ENCODE measurements at regions not wholly inside any gene's neighbourhood (a gene's known extent, or its start where the extent isn't known, plus 50 kb on each side); places are given as distances from the start of the nearest gene placed in this dataset.

DNA sequence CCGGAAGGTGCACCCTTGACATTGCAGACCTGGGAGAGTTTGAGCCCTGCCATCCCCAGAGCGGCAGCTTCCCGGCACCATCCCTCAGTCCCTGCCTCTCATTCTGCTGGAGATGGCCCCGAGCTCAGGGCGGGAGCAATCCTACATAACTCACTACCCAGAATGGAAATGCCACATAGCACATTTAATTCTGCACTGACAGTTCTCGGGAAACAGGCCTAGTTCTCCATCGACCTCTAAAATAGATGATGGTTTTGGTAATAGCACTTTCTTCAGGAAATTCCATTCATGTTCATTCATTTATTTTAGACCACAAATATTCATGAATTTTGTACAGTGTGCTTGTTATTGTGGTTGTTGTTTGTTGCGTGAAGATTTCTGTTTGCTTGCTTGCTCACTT lies 92.9 kb upstream of the SLC14A2 start:
- CTCF ChIA-PET = no interaction called here
- H3K36me3 Mint-ChIP-seq = no peaks in the 10 kb centered on the region

DNA sequence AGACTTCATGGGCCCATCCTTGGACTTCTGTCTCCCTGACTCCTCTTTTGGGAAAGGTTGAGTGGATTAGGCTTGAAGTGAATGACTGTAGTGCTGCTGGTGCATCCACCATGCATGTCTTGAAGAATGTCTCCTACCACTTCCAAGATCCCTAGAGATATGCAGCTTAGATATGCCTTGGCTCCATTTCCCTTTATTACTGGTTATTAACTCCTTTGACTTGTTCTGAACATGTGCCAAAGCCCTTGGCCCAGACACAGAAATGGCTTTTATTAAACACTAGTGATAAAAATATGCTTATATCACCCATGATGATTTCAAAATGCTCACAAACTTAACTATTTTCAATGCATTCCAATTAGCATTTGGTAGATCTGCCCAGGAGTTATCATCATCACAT lies 90.0 kb upstream of the SLC14A2 start:
- no peak overlapping the region for H3K27ac Mint-ChIP-seq
- no peak overlapping the region for H3K4me3 Mint-ChIP-seq
- H3K4me1 Mint-ChIP-seq = peaks cover 8% of the 10 kb centered on the region
- ATAC-seq = no peak
- peaks cover 11% of the 10 kb centered on the region for H3K27me3 Mint-ChIP-seq
- H3K9me3 Mint-ChIP-seq (ENCODE audit: low read depth) = no peaks in the 10 kb centered on the region
- H3K36me3 Mint-ChIP-seq = no peaks in the 10 kb centered on the region
- CTCF ChIA-PET = no interaction called here
- no peak for DNase-seq

More for the DNA sequence above, 92.9 kb upstream of the SLC14A2 start:
- DNase-seq (no peak), ATAC-seq (no peak)
- no peaks in the 10 kb centered on the region for H3K9me3 Mint-ChIP-seq (ENCODE audit: low read depth)
- H3K27me3 Mint-ChIP-seq = peaks cover 17% of the 10 kb centered on the region
- no peak overlapping the region for H3K4me3 Mint-ChIP-seq
- no peak overlapping the region for H3K27ac Mint-ChIP-seq
- peaks cover 8% of the 10 kb centered on the region for H3K4me1 Mint-ChIP-seq

DNA sequence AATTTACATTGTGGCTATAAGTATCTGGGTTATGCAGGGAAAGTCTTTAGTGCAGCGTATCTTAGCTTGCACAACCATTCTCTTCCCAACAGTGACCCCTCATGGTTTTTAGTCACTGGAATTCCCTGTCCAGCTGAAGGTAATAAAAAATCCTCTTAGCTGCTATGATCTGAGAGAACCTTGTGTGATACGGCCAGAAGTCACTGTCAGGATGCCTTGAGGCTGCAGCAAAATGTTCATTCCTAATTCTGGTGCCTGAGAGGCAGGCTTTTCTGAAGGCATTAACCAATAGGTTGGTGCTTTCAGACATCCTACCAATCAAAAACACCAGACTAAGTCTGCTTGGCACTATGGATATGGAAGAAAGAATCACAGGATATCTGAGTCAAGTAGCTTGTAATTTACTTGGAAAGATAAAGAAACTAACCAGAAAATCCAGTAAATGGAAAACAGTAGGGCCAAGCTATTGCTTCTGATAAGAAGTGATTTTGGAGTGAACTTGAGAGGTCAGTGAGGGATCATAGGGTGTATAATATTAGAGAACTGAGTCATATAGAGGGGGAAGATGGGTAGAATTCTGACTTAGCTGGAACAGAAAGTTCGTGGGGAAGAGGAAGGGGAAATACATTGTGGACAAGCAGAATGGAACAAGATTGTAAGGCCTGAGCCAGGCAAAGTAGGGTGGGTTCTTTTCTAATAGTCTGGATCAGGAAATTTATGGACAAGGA lies 89.0 kb upstream of the SLC14A2 start:
- no peak overlapping the region for H3K4me3 Mint-ChIP-seq
- CTCF ChIA-PET = no interaction called here
- peaks cover 6% of the 10 kb centered on the region for H3K4me1 Mint-ChIP-seq
- no peak for ATAC-seq
- no peaks in the 10 kb centered on the region for H3K36me3 Mint-ChIP-seq
- no peaks in the 10 kb centered on the region for H3K9me3 Mint-ChIP-seq (ENCODE audit: low read depth)
- no peak for DNase-seq
- no peak overlapping the region for H3K27ac Mint-ChIP-seq
- H3K27me3 Mint-ChIP-seq = peaks cover 11% of the 10 kb centered on the region

DNA sequence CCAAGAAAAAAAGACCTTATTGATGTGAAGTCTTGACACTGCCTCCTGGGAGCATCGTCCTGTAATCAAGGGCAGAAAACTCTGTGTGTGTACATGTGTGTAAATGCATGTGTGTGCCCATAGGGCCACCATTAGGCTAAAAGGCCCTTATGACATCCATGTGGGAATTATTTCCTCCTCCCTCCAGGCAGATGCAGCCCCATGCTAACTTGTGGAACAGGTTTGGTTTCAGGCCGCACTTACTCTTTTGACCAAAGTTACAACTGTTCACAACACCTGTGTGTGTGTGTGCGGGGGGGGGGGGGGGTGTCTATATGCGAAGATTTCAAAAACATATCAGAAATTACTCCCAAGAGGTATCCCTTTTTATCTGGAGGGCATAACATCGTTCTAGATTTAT lies 87.4 kb upstream of the SLC14A2 start:
- Mint-ChIP-seq H3K36me3 (no peaks in the 10 kb centered on the region), H3K4me1 (no peaks in the 10 kb centered on the region), H3K27ac (no peak overlapping the region), H3K9me3 (ENCODE audit: low read depth) (no peaks in the 10 kb centered on the region), H3K4me3 (no peak overlapping the region), H3K27me3 (peaks cover 11% of the 10 kb centered on the region)
- no peak for DNase-seq
- no peak for ATAC-seq
- CTCF ChIA-PET = no interaction called here

DNA sequence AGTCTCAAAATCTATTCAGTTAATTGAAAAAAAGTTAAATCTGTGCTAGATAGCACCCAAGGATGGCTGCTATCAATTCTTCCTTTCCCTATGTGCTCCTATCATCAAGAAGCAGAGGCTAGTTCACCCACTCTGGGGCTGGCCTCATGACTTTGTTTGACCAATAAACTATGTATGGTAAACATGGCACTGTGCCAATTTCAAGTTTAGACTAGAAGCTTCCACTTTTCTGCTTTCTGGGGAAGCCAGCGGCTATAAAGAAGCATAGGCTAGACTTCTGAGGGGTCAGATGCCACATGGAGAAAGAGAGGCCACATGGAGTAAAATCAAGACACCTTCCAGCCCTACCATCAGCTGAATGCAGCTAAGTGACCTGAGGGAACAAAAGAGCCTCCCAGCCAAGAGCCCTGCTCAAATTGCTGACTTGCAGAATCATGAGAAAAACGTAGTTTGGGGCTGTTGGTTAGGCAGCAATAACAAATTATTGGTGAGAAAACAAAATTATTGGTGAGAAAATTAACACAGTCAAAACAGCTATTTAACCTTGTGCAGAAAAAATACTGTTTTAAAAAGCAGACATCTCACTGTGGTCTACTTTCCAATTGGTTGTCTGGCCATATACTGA lies 86.5 kb upstream of the SLC14A2 start:
- H3K9me3 Mint-ChIP-seq (ENCODE audit: low read depth) = no peaks in the 10 kb centered on the region

DNA sequence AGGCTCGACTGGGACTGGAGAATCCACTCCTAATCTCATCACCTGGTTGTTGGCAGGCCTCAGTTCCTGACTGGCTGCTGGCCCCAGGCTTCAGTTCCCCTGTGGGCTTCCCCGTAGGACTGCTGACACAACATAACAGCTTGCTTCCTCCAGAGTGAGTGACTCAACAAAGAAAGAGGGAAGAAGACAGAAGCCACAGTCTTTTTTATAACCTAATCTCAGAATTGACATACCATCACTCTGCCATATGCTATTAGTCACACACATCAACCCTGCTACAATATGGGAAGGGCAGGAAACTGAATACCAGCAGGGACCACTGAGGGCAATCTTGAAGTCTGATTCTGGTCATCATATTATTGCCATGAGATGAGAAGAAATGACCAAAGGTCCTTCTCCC lies 76.8 kb upstream of the SLC14A2 start:
- Mint-ChIP-seq H3K27me3 (peaks cover 3% of the 10 kb centered on the region), H3K27ac (no peak overlapping the region), H3K4me1 (no peaks in the 10 kb centered on the region), H3K4me3 (no peak overlapping the region), H3K9me3 (ENCODE audit: low read depth) (no peaks in the 10 kb centered on the region), H3K36me3 (no peaks in the 10 kb centered on the region)
- CTCF ChIA-PET = no interaction called here
- ATAC-seq (no peak), DNase-seq (no peak)

More for the DNA sequence above, 86.5 kb upstream of the SLC14A2 start:
- no peak overlapping the region for H3K4me3 Mint-ChIP-seq
- no peak overlapping the region for H3K27ac Mint-ChIP-seq
- no peaks in the 10 kb centered on the region for H3K36me3 Mint-ChIP-seq
- ATAC-seq = no peak
- H3K27me3 Mint-ChIP-seq = peaks cover 14% of the 10 kb centered on the region
- no peaks in the 10 kb centered on the region for H3K4me1 Mint-ChIP-seq
- no peak for DNase-seq
- CTCF ChIA-PET = no interaction called here

DNA sequence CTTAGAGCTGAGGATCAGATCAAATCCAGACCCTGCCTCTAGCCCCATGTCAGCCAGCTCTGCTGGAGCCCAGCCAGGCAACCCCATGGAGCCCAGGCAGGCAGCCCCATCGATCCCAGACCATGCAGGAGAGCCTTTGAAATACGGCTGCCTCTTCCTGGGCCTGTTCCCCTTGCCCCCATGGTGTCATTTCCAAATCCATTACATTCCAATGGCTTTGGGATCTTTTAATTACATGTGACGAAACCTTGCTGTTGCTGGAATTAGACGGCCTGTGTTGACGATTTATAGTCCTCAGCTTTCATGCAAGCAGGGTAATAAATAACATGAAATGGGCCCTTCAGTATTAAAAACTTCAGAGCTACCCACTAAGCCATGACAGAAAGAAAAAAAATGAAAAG lies 75.8 kb upstream of the SLC14A2 start:
- no peak for DNase-seq
- Mint-ChIP-seq H3K4me1 (no peaks in the 10 kb centered on the region), H3K4me3 (no peak overlapping the region), H3K27ac (no peak overlapping the region), H3K27me3 (no peaks in the 10 kb centered on the region), H3K36me3 (no peaks in the 10 kb centered on the region), H3K9me3 (ENCODE audit: low read depth) (no peaks in the 10 kb centered on the region)
- no peak for ATAC-seq
- CTCF ChIA-PET = no interaction called here

DNA sequence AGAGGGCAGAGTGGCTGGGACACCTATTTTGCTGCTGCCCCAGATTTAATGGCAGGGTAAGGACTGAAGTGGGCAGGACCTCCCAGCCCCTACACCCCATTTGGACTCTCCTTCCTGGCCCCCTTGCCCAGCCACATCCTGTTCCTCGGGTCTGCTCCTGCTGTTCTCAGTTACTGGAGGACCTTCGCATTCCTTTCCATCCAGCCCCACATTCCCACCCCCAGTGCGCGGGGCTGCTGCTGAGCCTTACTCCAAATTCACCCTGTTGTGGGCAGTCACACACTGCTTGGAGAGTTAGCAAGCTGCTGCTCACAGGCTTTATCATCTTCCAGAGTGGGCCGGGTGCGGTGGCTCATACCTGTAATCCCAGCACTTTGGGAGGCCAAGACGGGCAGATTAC lies 75.2 kb upstream of the SLC14A2 start:
- no peaks in the 10 kb centered on the region for H3K27me3 Mint-ChIP-seq
- H3K27ac Mint-ChIP-seq = no peak overlapping the region
- no peak for DNase-seq
- CTCF ChIA-PET = no interaction called here
- no peaks in the 10 kb centered on the region for H3K4me1 Mint-ChIP-seq
- H3K4me3 Mint-ChIP-seq = no peak overlapping the region
- no peaks in the 10 kb centered on the region for H3K9me3 Mint-ChIP-seq (ENCODE audit: low read depth)
- H3K36me3 Mint-ChIP-seq = no peaks in the 10 kb centered on the region
- ATAC-seq = no peak

DNA sequence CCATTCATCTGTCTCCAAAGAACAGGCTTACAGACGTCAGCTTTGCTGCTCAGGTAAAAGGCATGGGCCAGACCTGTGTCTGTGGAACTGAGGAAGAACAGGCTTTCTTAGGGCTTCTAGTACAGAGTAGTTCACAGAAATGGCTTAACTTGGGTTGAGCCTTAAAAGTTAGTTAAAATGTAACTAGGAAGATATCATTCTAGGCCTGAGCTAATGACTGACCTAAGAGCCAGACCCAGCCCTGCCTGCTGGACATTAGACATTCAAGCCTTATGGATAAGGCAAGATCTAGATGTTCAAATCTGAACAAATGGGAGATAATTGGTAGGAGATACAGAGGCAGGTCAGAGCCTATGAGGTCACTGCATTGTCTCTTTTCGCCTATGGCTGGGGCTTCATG lies 73.9 kb upstream of the SLC14A2 start:
- no peaks in the 10 kb centered on the region for H3K36me3 Mint-ChIP-seq
- CTCF ChIA-PET = no interaction called here
- H3K27ac Mint-ChIP-seq = no peak overlapping the region
- H3K4me3 Mint-ChIP-seq = no peak overlapping the region
- H3K4me1 Mint-ChIP-seq = no peaks in the 10 kb centered on the region
- ATAC-seq (no peak), DNase-seq (no peak)
- no peaks in the 10 kb centered on the region for H3K27me3 Mint-ChIP-seq
- H3K9me3 Mint-ChIP-seq (ENCODE audit: low read depth) = no peaks in the 10 kb centered on the region

DNA sequence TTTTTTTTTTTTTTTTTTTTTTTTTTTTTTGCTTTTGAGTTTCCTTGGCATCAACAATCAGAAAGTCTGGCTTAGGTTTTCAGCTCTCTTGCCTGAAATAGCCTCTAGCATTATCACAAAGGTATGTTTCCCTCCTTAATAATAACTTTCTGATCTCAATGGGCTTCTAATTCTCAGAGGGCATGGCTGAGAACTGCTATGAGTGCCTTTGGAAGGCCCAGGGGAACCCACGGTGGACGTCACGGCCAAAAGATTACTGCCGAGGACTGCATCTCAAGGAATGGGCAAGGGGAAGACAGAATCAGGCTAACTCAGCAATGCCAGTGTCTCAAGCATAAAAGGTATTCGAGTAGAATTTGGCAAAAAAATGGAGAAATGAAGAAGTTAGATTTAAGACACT lies 73.2 kb upstream of the SLC14A2 start:
- no peak for ATAC-seq
- H3K9me3 Mint-ChIP-seq (ENCODE audit: low read depth) = no peaks in the 10 kb centered on the region
- DNase-seq = no peak
- H3K36me3 Mint-ChIP-seq = no peaks in the 10 kb centered on the region
- H3K27me3 Mint-ChIP-seq = no peaks in the 10 kb centered on the region
- H3K4me3 Mint-ChIP-seq = no peak overlapping the region
- H3K4me1 Mint-ChIP-seq = no peaks in the 10 kb centered on the region
- CTCF ChIA-PET = no interaction called here
- H3K27ac Mint-ChIP-seq = no peak overlapping the region

DNA sequence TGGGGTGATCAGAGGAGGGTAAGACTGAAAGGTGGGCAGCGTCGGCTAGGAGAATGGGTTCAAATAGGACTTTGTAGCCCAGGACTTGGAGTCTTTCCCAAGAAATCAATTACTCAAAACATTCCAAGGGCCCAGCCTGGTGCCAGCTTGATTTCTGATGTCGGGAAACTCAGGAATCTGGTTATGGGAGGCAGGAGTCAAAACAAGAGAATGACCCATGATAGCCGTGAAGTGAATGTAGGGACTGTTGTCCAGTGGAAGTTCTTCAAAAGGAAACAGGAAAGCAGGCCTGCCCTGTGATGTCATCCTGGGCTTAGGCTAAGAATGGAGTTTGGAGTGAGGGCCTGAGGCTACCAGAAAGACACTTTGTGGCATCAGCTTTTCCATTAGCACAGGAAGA lies 67.4 kb upstream of the SLC14A2 start:
- Mint-ChIP-seq H3K4me3 (no peak overlapping the region), H3K36me3 (no peaks in the 10 kb centered on the region), H3K9me3 (ENCODE audit: low read depth) (no peaks in the 10 kb centered on the region), H3K4me1 (no peaks in the 10 kb centered on the region), H3K27ac (no peak overlapping the region), H3K27me3 (peaks cover 4% of the 10 kb centered on the region)
- CTCF ChIA-PET = no interaction called here
- no peak for DNase-seq
- no peak for ATAC-seq

DNA sequence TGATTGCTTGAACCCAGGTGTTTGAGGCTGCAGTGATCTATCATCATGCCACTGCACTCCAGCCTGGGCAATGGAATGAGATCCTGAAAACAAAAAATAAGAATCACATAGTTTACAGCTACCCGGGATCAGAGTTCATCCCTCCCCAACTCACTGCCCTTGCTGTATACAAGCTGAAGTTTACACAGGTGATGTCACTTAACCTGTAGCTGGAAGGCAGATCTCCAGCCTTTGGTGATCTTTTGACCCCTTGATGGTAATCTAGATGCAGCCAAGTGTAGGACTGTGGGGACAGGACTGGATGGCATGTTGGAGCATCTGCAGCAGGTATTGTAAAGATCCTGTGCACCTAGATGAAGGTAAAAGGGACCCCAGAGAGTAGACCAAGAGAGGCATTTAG lies 66.7 kb upstream of the SLC14A2 start:
- DNase-seq (no peak), ATAC-seq (no peak)
- Mint-ChIP-seq H3K4me1 (no peaks in the 10 kb centered on the region), H3K27ac (no peak overlapping the region), H3K27me3 (peaks cover 4% of the 10 kb centered on the region), H3K4me3 (no peak overlapping the region), H3K9me3 (ENCODE audit: low read depth) (no peaks in the 10 kb centered on the region), H3K36me3 (no peaks in the 10 kb centered on the region)
- CTCF ChIA-PET = no interaction called here

DNA sequence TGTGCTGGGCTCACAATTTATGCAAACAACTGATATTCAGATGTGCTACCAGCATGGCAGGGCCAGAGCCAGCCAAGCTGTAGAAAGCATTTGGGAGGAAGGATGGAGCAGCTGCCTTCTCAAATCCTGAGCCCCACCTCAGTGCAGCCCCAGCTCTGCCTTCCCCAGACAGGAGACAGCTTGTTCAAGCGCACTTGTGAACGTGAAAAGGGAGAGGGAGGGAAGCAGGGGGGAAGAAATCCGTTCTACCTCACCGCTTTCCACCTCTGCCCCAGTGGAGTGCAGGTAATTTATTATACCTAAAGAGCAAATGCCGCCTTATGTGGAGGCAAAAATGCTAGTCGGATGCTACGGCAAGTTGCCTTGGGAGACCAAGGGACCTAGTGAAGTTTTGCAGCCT lies 66.0 kb upstream of the SLC14A2 start:
- DNase-seq (no peak), ATAC-seq (no peak)
- Mint-ChIP-seq H3K4me1 (no peaks in the 10 kb centered on the region), H3K36me3 (no peaks in the 10 kb centered on the region), H3K4me3 (no peak overlapping the region), H3K9me3 (ENCODE audit: low read depth) (no peaks in the 10 kb centered on the region), H3K27ac (no peak overlapping the region), H3K27me3 (peaks cover 6% of the 10 kb centered on the region)
- CTCF ChIA-PET = no interaction called here

DNA sequence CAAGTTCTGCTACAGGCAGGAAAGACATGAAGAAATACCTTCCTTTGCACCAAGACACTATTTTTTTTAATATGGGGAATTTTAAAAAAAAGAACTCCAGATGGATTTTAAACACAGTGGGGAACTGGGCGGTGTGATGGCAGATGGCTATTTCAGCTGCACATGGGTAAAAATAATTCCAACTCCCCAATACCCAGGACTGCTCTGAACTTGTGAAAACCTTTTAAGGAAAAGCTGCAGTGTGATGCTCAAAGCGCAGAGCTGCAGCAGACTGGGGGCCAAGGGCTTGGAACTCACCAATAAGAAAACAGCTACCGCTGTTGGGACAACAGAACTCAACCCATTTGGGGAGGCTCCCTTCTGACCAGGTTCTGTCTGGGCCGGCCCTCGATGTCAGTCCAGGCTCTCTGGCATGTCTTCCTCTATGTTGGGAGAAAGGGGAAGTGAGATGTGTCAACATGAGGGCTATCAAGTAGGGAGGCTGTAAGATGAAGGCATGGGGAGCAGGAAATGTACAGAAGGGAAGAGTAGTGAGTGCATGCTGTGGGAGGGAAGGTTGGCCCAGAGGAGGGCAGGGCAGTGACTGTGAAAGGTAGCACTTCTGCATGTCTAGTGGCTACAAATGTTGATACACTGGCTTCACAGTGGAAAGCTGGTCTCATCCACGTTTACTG lies 64.0 kb upstream of the SLC14A2 start:
- H3K27ac Mint-ChIP-seq = no peak overlapping the region
- CTCF ChIA-PET = no interaction called here
- no peaks in the 10 kb centered on the region for H3K36me3 Mint-ChIP-seq
- no peaks in the 10 kb centered on the region for H3K9me3 Mint-ChIP-seq (ENCODE audit: low read depth)
- peaks cover 7% of the 10 kb centered on the region for H3K27me3 Mint-ChIP-seq
- ATAC-seq = no peak
- DNase-seq = no peak
- H3K4me3 Mint-ChIP-seq = no peak overlapping the region
- H3K4me1 Mint-ChIP-seq = no peaks in the 10 kb centered on the region

Measured in activated CD8-positive, alpha-beta memory T cell treated with anti-CD3 and anti-CD28 coated beads, Interleukin-2, amount 10 ng/mL, durations not matched to agents 7 days and 5 days (primary cell).